SH-SY5Y (cell line): ENCODE measurements at regions not wholly inside any gene's neighbourhood (a gene's known extent, or its start where the extent isn't known, plus 50 kb on each side); places are given as distances from the start of the nearest gene placed in this dataset.

Experiments used
- GATA2 ChIP-seq: IDR thresholded peaks from 2 replicates; pipeline ENCODE4 v1.6.1; 2011; ENCODE audit warnings: mild to moderate bottlenecking, low read depth, low read length
- GATA3 ChIP-seq: IDR thresholded peaks from 2 replicates; pipeline ENCODE4 v1.6.1; 2011; ENCODE audit warnings: low read depth, mild to moderate bottlenecking, low read length, moderate library complexity

DNA sequence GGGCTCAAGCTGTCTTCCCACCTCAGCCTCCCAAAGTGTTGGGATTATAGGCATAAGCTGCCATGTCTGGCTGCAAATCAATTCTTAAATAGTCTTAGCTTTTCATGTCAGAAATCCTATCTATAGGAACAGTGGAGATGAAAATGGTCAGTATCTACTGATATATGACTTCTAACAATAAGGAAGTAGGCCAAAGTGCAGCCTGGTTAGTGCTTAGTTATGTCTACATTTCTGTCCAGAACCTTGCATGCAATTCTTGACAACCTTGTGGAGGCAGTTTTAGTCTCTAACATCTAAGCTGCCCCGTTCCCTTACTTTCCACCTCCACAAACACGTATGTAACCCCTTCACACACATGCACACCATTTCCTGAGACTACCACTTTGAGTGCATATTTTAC, 169.2 kb upstream of the SPATS2L start:
- TF ChIP-seq GATA2 (no peak), GATA3 (no peak)

DNA sequence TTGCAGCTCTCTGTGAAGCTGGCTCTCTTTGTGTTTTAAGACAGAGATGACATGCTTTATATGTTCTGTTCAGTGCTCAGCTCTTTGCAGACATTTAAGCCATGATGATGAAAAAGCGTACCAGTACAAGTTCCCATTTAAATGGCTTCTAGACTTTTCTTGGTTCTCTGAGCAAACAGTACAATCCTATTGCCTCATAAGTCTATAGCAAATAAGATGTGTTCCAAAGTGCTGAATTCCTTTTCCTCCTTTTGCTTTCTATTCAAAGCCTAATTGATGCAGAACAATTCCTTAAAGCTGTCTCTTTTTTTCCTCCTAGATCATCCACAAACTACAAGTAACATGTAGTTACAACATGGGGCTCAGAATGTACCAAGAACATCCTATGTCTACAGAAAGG, 168.8 kb upstream of the SPATS2L start:
- TF ChIP-seq GATA2 (no peak), GATA3 (no peak)

DNA sequence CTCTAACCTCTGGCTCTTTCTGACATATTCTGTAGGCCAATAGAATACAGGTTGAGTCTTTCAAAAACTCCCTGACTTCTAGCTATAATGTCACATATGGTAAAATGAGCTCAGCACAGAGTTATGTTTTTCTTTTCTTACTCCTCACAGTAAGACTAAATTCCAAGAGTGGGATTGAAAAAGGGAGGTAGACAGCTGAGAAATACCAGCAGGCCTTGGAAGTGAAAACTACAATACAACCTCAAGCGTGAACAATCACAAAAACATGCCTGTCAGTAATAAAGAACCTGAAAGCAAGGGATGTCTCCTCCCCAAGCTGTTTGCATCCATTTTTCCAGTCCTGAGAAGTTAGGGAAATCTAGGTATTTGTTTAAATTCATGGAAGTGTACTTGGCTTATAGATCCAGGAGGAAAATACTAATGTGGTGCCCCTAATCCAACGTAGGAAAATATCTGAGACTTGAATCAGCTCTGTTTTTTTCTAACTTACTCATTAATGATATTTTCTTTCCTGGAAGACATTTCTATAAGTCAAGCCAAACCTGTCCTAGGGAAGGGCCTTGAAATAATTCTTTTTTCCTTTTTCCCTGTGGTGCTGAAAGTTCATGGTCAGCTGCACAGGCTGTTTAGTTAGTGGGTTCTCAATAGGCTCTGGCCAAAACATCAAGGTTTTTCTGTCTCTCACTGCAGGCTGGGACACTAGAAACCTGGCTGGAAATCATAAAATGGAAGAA, 167.9 kb upstream of the SPATS2L start:
- no peak for TF ChIP-seq GATA3
- TF ChIP-seq GATA2: no peak

DNA sequence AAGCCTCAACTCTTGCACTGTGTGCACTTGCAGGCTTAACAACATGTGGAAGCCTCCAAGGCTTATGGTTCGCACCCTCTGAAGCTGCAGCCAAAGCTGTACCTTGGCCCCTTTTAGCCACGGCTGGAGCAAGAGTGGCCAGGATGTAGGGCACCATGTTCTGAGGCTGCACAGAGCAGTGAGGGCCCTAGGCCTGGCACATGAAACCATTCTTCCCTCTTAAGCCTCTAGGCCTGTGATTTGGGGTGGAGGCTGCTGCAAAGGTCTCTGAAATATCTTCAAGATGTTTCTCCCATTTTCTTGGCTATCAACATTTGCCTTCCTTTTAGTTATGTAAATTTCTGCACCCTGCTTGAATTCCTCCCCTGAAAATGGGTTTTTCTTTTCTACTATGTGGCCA, 161.9 kb upstream of the SPATS2L start:
- TF ChIP-seq GATA2: no peak
- TF ChIP-seq GATA3: no peak

DNA sequence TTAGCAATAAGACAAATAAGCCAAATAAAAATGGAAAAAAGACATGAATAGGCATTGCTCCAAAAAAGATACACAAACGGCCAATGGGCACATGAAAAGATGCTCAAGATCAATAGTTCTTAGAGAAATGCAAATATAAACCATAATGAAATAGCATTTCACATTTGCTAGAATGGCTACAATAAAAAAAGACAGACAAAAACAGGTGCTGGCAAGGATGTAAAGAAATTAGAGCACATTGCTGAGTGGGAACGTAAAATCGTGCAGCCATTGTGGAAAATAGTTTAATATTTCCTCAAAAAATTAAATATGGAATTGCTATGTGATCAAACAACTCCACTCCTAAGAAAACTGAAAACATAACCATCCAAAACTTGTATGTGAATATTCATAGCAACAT, 160.0 kb upstream of the SPATS2L start:
- TF ChIP-seq GATA2 (no peak), GATA3 (no peak)

DNA sequence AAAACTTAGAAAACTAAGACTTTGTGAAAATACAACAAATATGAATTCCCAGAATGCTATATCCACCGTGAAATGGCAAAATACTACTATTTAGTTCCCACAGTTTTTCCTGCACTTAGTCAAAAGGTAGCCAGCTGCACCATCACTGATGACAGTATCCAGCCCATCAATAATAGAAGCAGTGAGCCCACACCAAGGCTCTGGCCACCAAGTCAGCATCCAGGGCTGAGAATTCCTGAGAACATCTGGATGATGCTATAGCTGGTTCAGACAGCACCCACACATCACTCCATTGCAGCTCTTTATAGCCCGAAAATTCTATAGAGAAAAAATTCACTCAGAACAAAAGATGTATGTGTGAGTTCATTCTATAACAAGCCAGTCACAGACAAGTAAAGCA, 159.1 kb upstream of the SPATS2L start:
- no peak for TF ChIP-seq GATA3
- no peak for TF ChIP-seq GATA2

DNA sequence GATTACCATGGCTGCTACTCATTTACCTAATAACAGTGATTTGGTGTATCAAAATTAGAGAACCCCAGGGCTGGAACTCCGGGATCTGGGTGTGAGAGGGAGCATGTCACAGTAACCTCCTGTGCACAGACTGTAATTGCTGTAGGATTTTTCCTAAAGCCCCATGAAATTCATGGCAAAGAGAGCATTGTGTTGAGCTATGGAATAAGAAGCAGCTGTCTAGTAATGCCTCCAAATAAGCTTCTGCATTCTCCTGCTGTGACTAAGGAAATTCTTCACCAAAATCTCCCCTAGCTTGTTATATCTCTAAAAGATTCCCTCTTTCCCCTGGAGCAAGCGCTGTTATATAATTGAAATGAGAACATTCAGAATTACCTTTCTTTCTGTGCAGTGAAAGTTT, 158.1 kb upstream of the SPATS2L start:
- TF ChIP-seq GATA2: no peak
- no peak for TF ChIP-seq GATA3

DNA sequence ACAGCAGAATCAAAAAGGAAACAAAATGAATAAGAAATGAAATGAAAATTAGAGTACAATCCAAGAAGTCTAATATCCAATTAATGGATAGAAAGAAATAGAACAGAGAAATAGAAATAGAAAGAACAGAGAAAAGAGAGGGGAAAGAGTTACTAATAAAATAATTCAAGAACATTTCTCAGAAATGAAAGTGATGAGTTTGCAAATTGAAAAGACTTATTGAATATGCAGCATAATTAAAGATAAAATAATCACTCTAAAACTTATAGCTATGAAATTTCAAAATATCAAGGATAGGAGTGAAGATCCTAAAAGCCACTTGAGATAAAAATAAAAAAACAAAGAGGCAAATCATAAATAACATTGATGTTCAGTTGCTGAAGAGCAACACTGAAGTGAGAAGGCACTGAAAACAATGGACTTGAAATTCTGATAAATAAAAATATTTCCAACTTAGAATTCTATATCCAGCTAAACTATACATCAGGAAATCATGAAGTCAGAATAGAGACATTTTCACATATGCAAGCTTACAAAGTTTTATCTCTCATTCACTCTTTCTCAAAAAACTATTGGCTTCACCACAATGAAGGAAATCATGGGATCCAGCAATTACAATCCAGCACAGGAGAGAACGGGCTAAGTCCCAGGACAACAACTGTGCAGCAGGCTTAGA, 155.9 kb upstream of the SPATS2L start:
- TF ChIP-seq GATA3 (no peak), GATA2 (no peak)

DNA sequence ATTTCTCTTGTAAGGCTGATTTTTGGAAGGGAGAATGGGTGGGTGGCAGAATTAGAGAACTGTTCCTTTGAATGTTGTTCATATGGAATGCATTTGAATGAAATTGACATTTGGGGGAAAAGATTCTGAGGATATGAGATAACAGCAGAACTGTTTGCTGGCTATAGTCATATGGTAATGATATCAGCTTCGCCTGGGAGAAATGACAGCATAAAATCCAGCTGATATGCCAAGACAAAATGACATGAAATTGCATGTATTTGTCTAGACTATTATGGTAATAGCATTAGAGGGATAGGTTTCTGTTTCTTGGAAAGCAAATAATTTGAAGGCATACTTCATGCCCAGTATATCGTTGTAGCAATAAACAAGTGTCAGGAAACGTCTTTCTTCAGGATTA, 150.8 kb upstream of the SPATS2L start:
- TF ChIP-seq GATA2: peak; percentile 68; the same call in 1 of the 2 replicates
- TF ChIP-seq GATA3: peak; percentile 56

DNA sequence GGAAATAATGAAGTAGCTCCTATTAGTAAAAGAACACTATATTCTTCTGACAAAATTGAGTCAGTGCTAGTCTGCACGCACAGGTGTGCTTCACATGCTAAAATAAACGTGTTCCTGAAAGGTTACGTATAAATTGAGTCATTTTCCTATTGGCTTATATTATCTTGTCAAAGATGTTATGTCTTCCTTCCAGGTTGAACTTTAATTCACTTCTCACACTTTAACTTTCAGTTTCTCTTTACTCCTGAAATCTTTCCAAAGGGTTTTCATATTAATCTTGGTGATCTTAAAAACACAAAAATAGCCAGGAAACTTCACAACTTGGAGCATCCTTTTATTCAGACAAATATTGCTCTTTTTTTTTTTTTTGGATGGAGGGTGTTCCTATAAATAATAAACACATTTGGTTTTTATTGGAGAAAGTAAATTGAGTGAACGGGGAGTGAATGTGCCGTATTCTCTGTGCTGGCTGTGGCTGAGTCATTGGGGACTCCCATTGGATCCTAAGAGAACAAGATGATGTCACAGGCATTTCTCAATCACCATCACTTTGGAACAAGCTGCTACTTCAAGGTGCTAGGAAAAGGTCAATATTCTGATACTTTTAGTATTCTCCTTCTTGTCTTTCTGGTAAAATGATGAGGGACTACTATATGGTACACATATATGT, 150.2 kb upstream of the SPATS2L start:
- TF ChIP-seq GATA3 (no peak), GATA2 (no peak)

DNA sequence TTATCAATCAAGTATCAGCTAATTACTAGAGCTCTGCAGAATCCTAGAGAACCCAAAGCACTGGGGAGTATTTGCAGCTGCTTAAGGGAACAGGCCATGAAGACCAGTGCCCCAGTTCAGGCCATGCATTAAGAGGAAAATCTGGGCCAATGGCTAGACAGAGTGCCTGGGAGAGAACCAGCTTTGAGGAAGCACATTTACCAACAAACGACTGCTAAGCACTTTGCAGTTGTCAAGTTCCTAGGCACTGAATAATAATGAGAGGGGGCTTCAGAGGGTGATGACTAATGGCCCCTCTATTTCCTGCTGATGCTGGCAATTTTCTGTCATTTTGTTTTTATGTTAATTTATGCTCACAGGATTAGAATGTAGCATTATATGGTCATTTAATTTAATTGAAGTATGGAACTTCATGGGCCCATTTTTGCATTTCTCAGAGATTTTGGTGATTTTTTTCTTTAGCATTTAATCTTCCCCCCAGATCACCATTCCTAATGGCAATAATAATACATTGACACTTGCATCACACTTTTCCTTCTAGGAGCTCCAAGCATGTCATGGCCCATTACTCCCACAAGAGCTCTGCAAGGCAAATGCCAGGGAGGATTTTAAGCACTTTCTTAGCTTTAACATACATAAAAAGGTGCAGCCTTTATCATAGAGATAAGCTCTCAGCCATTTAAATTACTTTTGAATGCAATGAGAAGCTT, 147.7 kb upstream of the SPATS2L start:
- no peak for TF ChIP-seq GATA2
- no peak for TF ChIP-seq GATA3

DNA sequence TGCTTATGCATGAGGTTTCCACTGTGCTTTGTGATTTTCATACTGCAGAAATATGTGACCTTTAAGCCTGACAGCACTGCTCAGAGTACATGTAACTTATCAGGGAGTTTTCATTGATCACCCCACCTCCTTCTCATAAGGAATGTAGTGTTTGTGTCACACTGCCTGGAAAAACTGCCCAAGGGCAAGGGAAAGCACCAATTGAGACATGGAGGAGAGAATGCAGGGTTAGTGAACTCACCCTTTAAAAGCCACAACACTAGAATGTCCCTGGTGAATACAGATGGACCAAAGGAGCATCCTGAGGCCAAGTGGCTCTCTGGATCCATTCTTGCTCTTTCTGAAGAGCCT, 147.2 kb upstream of the SPATS2L start:
- TF ChIP-seq GATA2: no peak
- TF ChIP-seq GATA3: no peak

DNA sequence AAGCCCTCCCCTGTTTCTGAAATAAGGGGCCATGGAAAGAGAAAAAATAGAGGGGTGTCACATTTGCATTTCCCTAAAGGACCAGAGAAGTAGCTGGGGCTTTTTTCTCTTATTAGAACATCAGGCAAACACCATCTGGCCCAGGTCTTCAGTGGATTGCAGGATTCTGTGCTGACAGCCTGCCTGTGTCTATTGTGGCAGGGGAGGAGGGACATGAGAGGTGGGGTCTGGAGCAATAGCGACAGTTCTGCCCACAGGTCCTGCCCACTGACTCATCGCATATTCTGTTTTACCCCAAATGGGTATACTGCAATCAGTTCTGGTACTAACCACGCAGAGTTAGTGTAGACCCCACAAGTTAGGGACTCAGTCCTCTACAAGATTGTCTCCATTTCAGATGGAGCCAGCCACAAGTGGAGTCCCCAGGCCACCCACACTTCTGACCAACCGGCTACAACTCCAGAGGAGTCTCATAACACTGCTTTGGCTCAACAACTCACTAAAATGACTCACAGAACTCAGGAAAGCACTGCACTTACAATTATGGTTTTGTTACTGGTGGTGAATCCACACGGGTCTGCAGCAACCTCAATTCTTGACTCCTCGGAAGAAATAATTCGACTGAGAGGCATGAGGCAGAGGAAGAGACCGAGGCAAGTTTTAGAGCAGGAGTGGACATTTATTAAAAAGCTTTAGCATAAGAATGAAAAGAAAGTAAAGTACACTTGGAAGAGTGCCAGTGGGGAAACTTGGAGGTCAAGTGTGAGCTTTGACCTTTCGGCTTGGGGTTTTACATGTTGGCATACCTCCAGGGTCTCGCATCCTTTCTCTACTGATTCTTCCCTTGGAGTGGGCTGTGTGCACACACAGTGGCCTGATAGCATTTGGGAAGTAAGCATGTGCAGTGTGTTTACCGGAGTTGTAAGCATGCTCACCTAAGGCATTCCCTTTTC, 146.4 kb upstream of the SPATS2L start:
- TF ChIP-seq GATA3 (no peak), GATA2 (no peak)
